Thoracic aorta (tissue), 2 donors: ENCODE measurements at regions not wholly inside any gene's neighbourhood (a gene's known extent, or its start where the extent isn't known, plus 50 kb on each side); places are given as distances from the start of the nearest gene placed in this dataset.
A peak's percentile ranks its signal among the peaks of the same experiment; 100 is the strongest.

ENCODE experiments used
- ATAC-seq: fragments of 150-250 bp; one replicate; pipeline ENCODE4 v1.8.0; 2017; ENCODE audit warnings: low read depth; ENCODE audit not compliant: insufficient number of reproducible peaks, low FRiP score
- DNase-seq: peaks from one replicate; pipeline ENCODE4 v3.0.0-alpha.2; 2020; ENCODE audit warnings: low spot score
- H3K27ac ChIP-seq, 2 donors: fragments of 200-600 bp; sonication (generic); 1 replicate in 1 of 2; 2 replicates in 1 of 2; pipeline ENCODE4 v1.5.1; 2016; ENCODE audit warnings: mild to moderate bottlenecking in 2 of 2, moderate library complexity in 2 of 2
- H3K27me3 ChIP-seq: fragments of 200-600 bp; sonication (generic); replicated peaks from 2 replicates; pipeline ENCODE4 v1.6.0; 2016; ENCODE audit warnings: mild to moderate bottlenecking; ENCODE audit not compliant: insufficient read depth
- H3K36me3 ChIP-seq: fragments of 200-600 bp; sonication (generic); one replicate; pipeline ENCODE4 v1.5.1; 2016
- H3K4me1 ChIP-seq, 2 donors: fragments of 200-600 bp; sonication (generic); 1 replicate in 1 of 2; 2 replicates in 1 of 2; pipeline versions ENCODE4 v1.5.1 to v1.6.0; 2016; ENCODE audit warnings: low read depth in 2 of 2, mild to moderate bottlenecking in 1 of 2; ENCODE audit not compliant: control insufficient read depth in 1 of 2
- H3K4me3 ChIP-seq: fragments of 200-600 bp; sonication (generic); 2 replicates; pipeline ENCODE4 v1.5.1; 2016; ENCODE audit warnings: mild to moderate bottlenecking
- H3K9me3 ChIP-seq: fragments of 200-600 bp; sonication (generic); 2 replicates; pipeline ENCODE4 v1.5.1; 2016
- TF ChIP-seq, protein P1 (sequence below): fragments of 200-600 bp; sonication (generic); IDR thresholded peaks from one replicate; pipeline ENCODE4 v1.5.1; 2019; ENCODE audit warnings: antibody characterized with exemption

DNA sequence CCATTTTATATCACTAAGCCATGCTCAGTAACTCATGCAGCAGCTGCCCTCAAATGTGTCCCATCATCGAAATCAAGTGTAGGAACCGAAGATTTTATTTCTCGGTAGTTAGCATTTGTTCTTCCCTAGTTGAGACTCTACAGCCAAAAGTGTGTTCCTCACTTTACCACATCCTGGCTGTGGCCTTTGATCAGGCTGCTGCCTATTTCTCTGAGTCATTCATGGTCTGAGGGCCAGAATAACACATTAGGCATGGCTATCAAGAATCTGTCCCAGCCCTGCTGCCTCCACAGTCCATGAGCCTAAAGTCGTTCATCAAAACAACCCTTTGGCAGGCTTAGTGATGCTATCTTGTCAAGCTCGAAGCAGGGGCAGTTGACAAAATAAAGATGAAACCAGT lies 300.1 kb downstream of the TDRD15 start:
- ATAC-seq (peak; percentile 69), DNase-seq (no peak)
- H3K9me3 ChIP-seq: no peaks in the 10 kb centered on the region
- TF ChIP-seq, protein P1, sequence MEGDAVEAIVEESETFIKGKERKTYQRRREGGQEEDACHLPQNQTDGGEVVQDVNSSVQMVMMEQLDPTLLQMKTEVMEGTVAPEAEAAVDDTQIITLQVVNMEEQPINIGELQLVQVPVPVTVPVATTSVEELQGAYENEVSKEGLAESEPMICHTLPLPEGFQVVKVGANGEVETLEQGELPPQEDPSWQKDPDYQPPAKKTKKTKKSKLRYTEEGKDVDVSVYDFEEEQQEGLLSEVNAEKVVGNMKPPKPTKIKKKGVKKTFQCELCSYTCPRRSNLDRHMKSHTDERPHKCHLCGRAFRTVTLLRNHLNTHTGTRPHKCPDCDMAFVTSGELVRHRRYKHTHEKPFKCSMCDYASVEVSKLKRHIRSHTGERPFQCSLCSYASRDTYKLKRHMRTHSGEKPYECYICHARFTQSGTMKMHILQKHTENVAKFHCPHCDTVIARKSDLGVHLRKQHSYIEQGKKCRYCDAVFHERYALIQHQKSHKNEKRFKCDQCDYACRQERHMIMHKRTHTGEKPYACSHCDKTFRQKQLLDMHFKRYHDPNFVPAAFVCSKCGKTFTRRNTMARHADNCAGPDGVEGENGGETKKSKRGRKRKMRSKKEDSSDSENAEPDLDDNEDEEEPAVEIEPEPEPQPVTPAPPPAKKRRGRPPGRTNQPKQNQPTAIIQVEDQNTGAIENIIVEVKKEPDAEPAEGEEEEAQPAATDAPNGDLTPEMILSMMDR: no peak
- no peaks in the 10 kb centered on the region for H3K27me3 ChIP-seq
- H3K36me3 ChIP-seq: no peaks in the 10 kb centered on the region
- H3K4me1 ChIP-seq: peaks cover 4 to 7% of the 10 kb centered on the region in 2 donors
- H3K4me3 ChIP-seq: no peak overlapping the region
- H3K27ac ChIP-seq: no peak overlapping the region

DNA sequence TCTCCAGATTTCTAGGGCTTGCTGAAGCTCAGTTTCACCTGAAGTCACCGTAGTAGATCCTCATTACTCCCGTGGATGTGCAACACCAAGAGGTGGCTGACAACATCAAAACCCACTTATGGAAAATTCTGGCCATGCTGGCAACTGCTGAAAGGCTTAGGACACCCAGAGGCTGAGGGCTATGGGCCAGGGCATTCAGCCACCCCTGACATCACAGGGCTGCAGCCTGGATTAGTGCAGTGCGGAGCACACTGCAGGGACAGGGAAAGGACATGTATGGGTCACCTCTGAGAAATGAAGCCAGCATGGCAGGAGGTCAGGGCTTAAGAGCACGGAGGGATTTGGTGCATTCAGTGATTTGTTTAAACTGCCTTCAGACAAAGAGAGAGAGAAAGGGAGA lies 300.6 kb downstream of the TDRD15 start:
- H3K4me3 ChIP-seq: no peak overlapping the region
- H3K9me3 ChIP-seq: no peaks in the 10 kb centered on the region
- DNase-seq (no peak), ATAC-seq (no peak)
- H3K27ac ChIP-seq: no peak overlapping the region
- TF ChIP-seq, protein P1: no peak
- peaks cover 4 to 7% of the 10 kb centered on the region in 2 donors for H3K4me1 ChIP-seq
- no peaks in the 10 kb centered on the region for H3K36me3 ChIP-seq
- H3K27me3 ChIP-seq: no peaks in the 10 kb centered on the region

DNA sequence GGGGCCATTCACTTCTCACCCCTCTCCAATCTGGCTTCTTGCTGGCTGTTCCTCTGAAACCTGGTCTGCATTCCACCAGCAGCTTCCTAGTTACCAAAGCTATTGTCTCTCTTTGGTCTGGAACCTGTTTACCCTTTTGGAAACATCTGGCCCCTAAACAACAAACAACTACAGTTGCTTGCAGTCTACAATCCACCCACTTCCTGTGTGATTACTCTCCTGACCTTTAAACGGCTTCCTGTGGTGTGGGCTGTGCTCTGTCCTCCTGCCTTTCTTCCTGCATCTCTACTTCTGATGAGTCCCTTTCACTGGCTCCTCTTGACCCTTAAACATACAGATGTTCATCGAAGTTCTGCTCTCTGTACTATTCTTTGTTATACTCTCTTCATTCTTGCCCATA lies 303.8 kb downstream of the TDRD15 start:
- ATAC-seq (no peak), DNase-seq (no peak)
- Histone ChIP-seq H3K27ac (no peak overlapping the region), H3K27me3 (no peaks in the 10 kb centered on the region), H3K36me3 (no peaks in the 10 kb centered on the region), H3K4me1 (peaks cover 4 to 7% of the 10 kb centered on the region in 2 donors), H3K4me3 (no peak overlapping the region), H3K9me3 (no peaks in the 10 kb centered on the region)
- TF ChIP-seq, protein P1: no peak

DNA sequence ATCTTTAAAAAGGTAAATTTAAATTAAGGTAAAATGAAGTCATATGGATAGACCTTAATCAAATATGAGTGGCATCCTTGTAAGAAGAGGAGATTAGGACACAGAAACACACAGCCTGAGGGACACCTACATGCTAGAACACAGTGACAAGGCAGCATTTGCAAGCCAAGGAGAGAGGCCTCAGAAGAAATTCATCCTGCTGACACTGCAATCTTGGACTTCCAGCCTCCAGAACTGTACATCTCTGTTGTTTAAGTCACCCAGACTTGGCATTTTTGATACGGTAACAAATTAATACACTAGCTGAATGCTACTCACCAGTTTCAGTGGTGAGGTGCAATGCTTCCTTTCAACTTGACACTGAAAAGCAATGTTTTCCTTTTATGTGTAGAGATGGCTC lies 305.0 kb downstream of the TDRD15 start:
- TF ChIP-seq, protein P1: no peak
- no peaks in the 10 kb centered on the region for H3K9me3 ChIP-seq
- no peaks in the 10 kb centered on the region for H3K27me3 ChIP-seq
- H3K27ac ChIP-seq: no peak overlapping the region
- DNase-seq: no peak
- ATAC-seq: no peak
- H3K36me3 ChIP-seq: no peaks in the 10 kb centered on the region
- peaks cover 2 to 4% of the 10 kb centered on the region in 2 donors for H3K4me1 ChIP-seq
- H3K4me3 ChIP-seq: no peak overlapping the region

DNA sequence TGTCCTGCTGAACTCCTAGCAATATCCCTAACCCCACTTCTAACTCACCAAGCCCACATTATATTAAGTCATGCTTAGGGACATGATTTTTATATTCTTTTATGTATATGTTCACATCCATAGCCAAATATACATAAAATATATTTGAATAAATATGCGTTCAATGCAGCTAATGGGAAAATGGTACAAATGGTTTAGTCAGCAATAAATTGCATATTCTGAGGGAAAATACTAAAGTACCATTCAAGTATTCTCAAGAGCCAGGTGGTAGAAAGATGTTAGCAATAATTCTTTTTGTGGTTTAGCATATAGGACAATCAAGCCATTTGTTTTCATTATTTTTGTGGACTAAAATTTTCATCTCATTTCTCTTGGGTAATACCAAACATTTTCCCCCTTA lies 306.0 kb downstream of the TDRD15 start:
- H3K4me1 ChIP-seq: no peaks in the 10 kb centered on the region
- H3K9me3 ChIP-seq: no peaks in the 10 kb centered on the region
- H3K27me3 ChIP-seq: no peaks in the 10 kb centered on the region
- ATAC-seq (no peak), DNase-seq (no peak)
- no peak overlapping the region for H3K4me3 ChIP-seq
- TF ChIP-seq, protein P1: no peak
- H3K36me3 ChIP-seq: no peaks in the 10 kb centered on the region
- no peak overlapping the region for H3K27ac ChIP-seq
